ENCODE measurements at regions not wholly inside any gene's neighbourhood (a gene's known extent, or its start where the extent isn't known, plus 50 kb on each side); places are given as distances from the start of the nearest gene placed in this dataset.

DNA sequence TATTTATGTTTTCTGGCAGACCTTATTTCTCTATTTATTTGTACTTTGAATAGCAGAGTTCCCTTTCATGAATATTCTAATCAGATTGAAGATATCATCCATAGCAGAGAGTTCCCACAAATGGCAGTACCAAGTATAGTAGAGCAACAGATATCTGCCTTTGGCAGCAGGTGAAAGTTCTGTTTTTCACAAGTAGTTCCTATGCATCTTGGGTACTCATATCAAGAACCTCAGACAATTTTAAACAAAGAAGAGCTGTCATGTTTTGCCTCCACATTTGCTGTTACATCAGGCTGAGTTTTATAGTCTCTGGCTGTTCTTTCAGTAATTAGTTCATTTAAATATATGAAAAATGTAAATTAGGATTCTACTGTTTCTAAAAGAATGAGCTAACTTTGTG is 252.0 kb downstream of the KCNC2 start:
- Histone ChIP-seq H2BK12ac (ENCODE audit: low read length) (no peak overlapping the region), H3K9ac (ENCODE audit: low read depth, low read length, poor library complexity) (no peak overlapping the region), H4K8ac (ENCODE audit: low read depth, low read length) (no peak overlapping the region), H3K27me3 (ENCODE audit: control insufficient read depth in 3 of 3, insufficient read depth in 3 of 3, low read depth in 1 of 3, low read length in 3 of 3) (no peaks in the 10 kb centered on the region), H3K4me1 (ENCODE audit: control insufficient read depth in 2 of 2, insufficient read depth in 1 of 2, low read depth in 1 of 2, low read length in 2 of 2) (no peaks in the 10 kb centered on the region), H3K79me1 (ENCODE audit: low read depth, low read length) (no peaks in the 10 kb centered on the region), H3K23ac (ENCODE audit: low read depth, low read length, poor library complexity) (no peak overlapping the region), H2BK5ac (ENCODE audit: low read length) (no peak overlapping the region), H2BK15ac (ENCODE audit: low read length) (no peak overlapping the region), H3K18ac (ENCODE audit: low read length) (no peak overlapping the region), H2AFZ (ENCODE audit: low read length) (no peak overlapping the region), H3K4me2 (ENCODE audit: insufficient read depth, low read length, poor library complexity, severe bottlenecking) (no peak overlapping the region), H3K14ac (ENCODE audit: low read length) (no peak overlapping the region), H3K9me3 (replicated peaks in 1 of 2; ENCODE audit: control insufficient read depth in 2 of 2, insufficient read depth in 1 of 2, low read depth in 1 of 2, low read length in 2 of 2) (peaks cover 0 to 4% of the 10 kb centered on the region in 2 donors), H2BK120ac (ENCODE audit: low read depth, low read length) (no peak overlapping the region), H4K91ac (ENCODE audit: low read depth, low read length, poor library complexity) (no peak overlapping the region), H3K27ac (replicated peaks; ENCODE audit: low read length) (no peak overlapping the region), H3K4ac (ENCODE audit: low read length) (no peak overlapping the region), H3K4me3 (ENCODE audit: low read length in 2 of 2) (no peak overlapping the region), H3K36me3 (replicated peaks in 1 of 2; ENCODE audit: control insufficient read depth in 2 of 2, insufficient read depth in 2 of 2, low read length in 2 of 2) (no peaks in the 10 kb centered on the region), H2AK5ac (ENCODE audit: low read depth, low read length) (no peak overlapping the region)
- DNase-seq (ENCODE audit: low spot score), result no peak

- Histone ChIP-seq H2BK12ac (ENCODE audit: low read length) (no peak overlapping the region), H3K4me2 (ENCODE audit: insufficient read depth, low read length, poor library complexity, severe bottlenecking) (no peak overlapping the region), H3K36me3 (replicated peaks in 1 of 2; ENCODE audit: control insufficient read depth in 2 of 2, insufficient read depth in 2 of 2, low read length in 2 of 2) (no peaks in the 10 kb centered on the region), H2BK15ac (ENCODE audit: low read length) (no peak overlapping the region), H2BK120ac (ENCODE audit: low read depth, low read length) (no peak overlapping the region), H3K18ac (ENCODE audit: low read length) (no peak overlapping the region), H3K9me3 (replicated peaks in 1 of 2; ENCODE audit: control insufficient read depth in 2 of 2, insufficient read depth in 1 of 2, low read depth in 1 of 2, low read length in 2 of 2) (peaks cover 0 to 4% of the 10 kb centered on the region in 2 donors), H2AK5ac (ENCODE audit: low read depth, low read length) (no peak overlapping the region), H3K79me1 (ENCODE audit: low read depth, low read length) (no peaks in the 10 kb centered on the region), H3K4ac (ENCODE audit: low read length) (no peak overlapping the region), H3K4me3 (ENCODE audit: low read length in 2 of 2) (no peak overlapping the region), H3K14ac (ENCODE audit: low read length) (no peak overlapping the region), H3K4me1 (ENCODE audit: control insufficient read depth in 2 of 2, insufficient read depth in 1 of 2, low read depth in 1 of 2, low read length in 2 of 2) (no peaks in the 10 kb centered on the region), H3K9ac (ENCODE audit: low read depth, low read length, poor library complexity) (no peak overlapping the region), H3K27ac (replicated peaks; ENCODE audit: low read length) (no peak overlapping the region), H2AFZ (ENCODE audit: low read length) (peak overlapping the region; percentile 60), H3K23ac (ENCODE audit: low read depth, low read length, poor library complexity) (no peak overlapping the region), H2BK5ac (ENCODE audit: low read length) (no peak overlapping the region), H4K8ac (ENCODE audit: low read depth, low read length) (no peak overlapping the region), H3K27me3 (ENCODE audit: control insufficient read depth in 3 of 3, insufficient read depth in 3 of 3, low read depth in 1 of 3, low read length in 3 of 3) (no peaks in the 10 kb centered on the region), H4K91ac (ENCODE audit: low read depth, low read length, poor library complexity) (no peak overlapping the region)
- no CpG with 5 or more reads among the region's 2 CpGs for WGBS, 2 donors (ENCODE audit: extremely low coverage in 2 of 2, insufficient read length in 2 of 2, insufficient replicate concordance in 1 of 2)
- no peak for DNase-seq (ENCODE audit: low spot score)
Measured at GRCh38 chr12:74959657-74960056, 250.0 kb downstream of the KCNC2 start.

DNA sequence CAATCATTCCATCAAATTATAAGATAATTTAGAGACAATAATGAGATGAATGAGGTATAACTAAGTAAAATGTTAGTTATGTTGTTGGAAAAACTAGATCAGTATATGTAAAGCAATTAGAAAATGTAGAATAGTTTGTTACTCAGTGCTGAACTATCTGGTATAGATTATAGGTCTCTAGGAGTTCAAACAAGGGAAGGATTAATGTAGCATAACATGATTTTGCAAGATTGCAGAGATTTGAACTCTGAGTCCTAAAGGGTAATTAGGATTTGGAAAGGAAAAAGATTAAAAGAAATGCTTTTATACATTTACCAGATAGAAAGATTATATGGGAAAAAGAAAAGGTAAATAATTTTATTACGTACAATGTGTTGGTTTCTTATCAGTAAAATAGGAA is 246.3 kb downstream of the KCNC2 start:
- H3K18ac ChIP-seq (ENCODE audit: low read length), result no peak overlapping the region
- no peaks in the 10 kb centered on the region for H3K79me1 ChIP-seq (ENCODE audit: low read depth, low read length)
- DNase-seq (ENCODE audit: low spot score), result no peak
- no peak overlapping the region for H2AFZ ChIP-seq (ENCODE audit: low read length)
- no peak overlapping the region for H2AK5ac ChIP-seq (ENCODE audit: low read depth, low read length)
- H3K4me1 ChIP-seq (ENCODE audit: control insufficient read depth in 2 of 2, insufficient read depth in 1 of 2, low read depth in 1 of 2, low read length in 2 of 2), result no peaks in the 10 kb centered on the region
- no peak overlapping the region for H3K23ac ChIP-seq (ENCODE audit: low read depth, low read length, poor library complexity)
- no peak overlapping the region for H2BK5ac ChIP-seq (ENCODE audit: low read length)
- H4K8ac ChIP-seq (ENCODE audit: low read depth, low read length), result no peak overlapping the region
- H3K27me3 ChIP-seq (ENCODE audit: control insufficient read depth in 3 of 3, insufficient read depth in 3 of 3, low read depth in 1 of 3, low read length in 3 of 3), result no peaks in the 10 kb centered on the region
- no peak overlapping the region for H4K91ac ChIP-seq (ENCODE audit: low read depth, low read length, poor library complexity)
- no peak overlapping the region for H3K4ac ChIP-seq (ENCODE audit: low read length)
- no peak overlapping the region for H3K9ac ChIP-seq (ENCODE audit: low read depth, low read length, poor library complexity)
- WGBS, 2 donors (ENCODE audit: extremely low coverage in 2 of 2, insufficient read length in 2 of 2, insufficient replicate concordance in 1 of 2), result 100% methylated on average over 1 of the region's 1 CpG; no CpG with 5 or more reads in 1 of the 2 donors
- H3K14ac ChIP-seq (ENCODE audit: low read length), result no peak overlapping the region
- no peaks in the 10 kb centered on the region for H3K9me3 ChIP-seq (replicated peaks in 1 of 2; ENCODE audit: control insufficient read depth in 2 of 2, insufficient read depth in 1 of 2, low read depth in 1 of 2, low read length in 2 of 2)
- H3K4me2 ChIP-seq (ENCODE audit: insufficient read depth, low read length, poor library complexity, severe bottlenecking), result no peak overlapping the region
- no peak overlapping the region for H3K4me3 ChIP-seq (ENCODE audit: low read length in 2 of 2)
- no peak overlapping the region for H2BK12ac ChIP-seq (ENCODE audit: low read length)
- no peak overlapping the region for H3K27ac ChIP-seq (replicated peaks; ENCODE audit: low read length)
- H2BK15ac ChIP-seq (ENCODE audit: low read length), result no peak overlapping the region
- no peaks in the 10 kb centered on the region for H3K36me3 ChIP-seq (replicated peaks in 1 of 2; ENCODE audit: control insufficient read depth in 2 of 2, insufficient read depth in 2 of 2, low read length in 2 of 2)
- no peak overlapping the region for H2BK120ac ChIP-seq (ENCODE audit: low read depth, low read length)

DNA sequence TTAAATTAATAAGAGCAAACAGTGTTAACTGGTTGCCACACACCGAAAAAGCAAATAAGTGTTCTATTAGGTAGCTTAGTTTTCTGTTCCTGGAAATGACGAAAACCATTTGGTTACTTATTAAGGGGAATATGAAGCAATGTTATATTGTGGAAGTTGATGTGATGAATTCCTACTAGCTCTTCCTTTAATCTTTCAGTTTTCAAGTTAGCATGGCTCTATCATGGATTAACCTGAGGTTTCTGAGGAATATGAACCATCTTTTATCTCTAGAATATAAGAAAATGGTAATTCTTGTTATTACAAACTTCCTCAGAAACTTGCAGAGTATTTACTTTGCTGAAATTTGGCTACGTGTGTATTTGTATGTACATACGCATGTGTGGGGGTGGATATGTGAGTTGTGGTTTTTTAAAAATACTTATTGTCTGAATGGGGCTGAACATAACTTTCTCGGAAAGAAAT is 245.7 kb downstream of the KCNC2 start:
- no peaks in the 10 kb centered on the region for H3K27me3 ChIP-seq (ENCODE audit: control insufficient read depth in 3 of 3, insufficient read depth in 3 of 3, low read depth in 1 of 3, low read length in 3 of 3)
- WGBS, 2 donors (ENCODE audit: extremely low coverage in 2 of 2, insufficient read length in 2 of 2, insufficient replicate concordance in 1 of 2), result 100% methylated on average over 1 of the region's 5 CpGs; no CpG with 5 or more reads in 1 of the 2 donors
- H2BK120ac ChIP-seq (ENCODE audit: low read depth, low read length), result no peak overlapping the region
- no peak overlapping the region for H2AFZ ChIP-seq (ENCODE audit: low read length)
- no peak overlapping the region for H2AK5ac ChIP-seq (ENCODE audit: low read depth, low read length)
- H3K36me3 ChIP-seq (replicated peaks in 1 of 2; ENCODE audit: control insufficient read depth in 2 of 2, insufficient read depth in 2 of 2, low read length in 2 of 2), result no peaks in the 10 kb centered on the region
- H3K79me1 ChIP-seq (ENCODE audit: low read depth, low read length), result no peaks in the 10 kb centered on the region
- no peak overlapping the region for H3K23ac ChIP-seq (ENCODE audit: low read depth, low read length, poor library complexity)
- no peak overlapping the region for H3K27ac ChIP-seq (replicated peaks; ENCODE audit: low read length)
- no peak overlapping the region for H4K91ac ChIP-seq (ENCODE audit: low read depth, low read length, poor library complexity)
- H2BK12ac ChIP-seq (ENCODE audit: low read length), result no peak overlapping the region
- H3K18ac ChIP-seq (ENCODE audit: low read length), result no peak overlapping the region
- H3K4me1 ChIP-seq (ENCODE audit: control insufficient read depth in 2 of 2, insufficient read depth in 1 of 2, low read depth in 1 of 2, low read length in 2 of 2), result no peaks in the 10 kb centered on the region
- DNase-seq (ENCODE audit: low spot score), result no peak
- no peak overlapping the region for H3K4ac ChIP-seq (ENCODE audit: low read length)
- H2BK5ac ChIP-seq (ENCODE audit: low read length), result no peak overlapping the region
- no peak overlapping the region for H3K4me3 ChIP-seq (ENCODE audit: low read length in 2 of 2)
- no peak overlapping the region for H2BK15ac ChIP-seq (ENCODE audit: low read length)
- H3K9ac ChIP-seq (ENCODE audit: low read depth, low read length, poor library complexity), result no peak overlapping the region
- H3K4me2 ChIP-seq (ENCODE audit: insufficient read depth, low read length, poor library complexity, severe bottlenecking), result no peak overlapping the region
- no peaks in the 10 kb centered on the region for H3K9me3 ChIP-seq (replicated peaks in 1 of 2; ENCODE audit: control insufficient read depth in 2 of 2, insufficient read depth in 1 of 2, low read depth in 1 of 2, low read length in 2 of 2)
- H4K8ac ChIP-seq (ENCODE audit: low read depth, low read length), result no peak overlapping the region
- no peak overlapping the region for H3K14ac ChIP-seq (ENCODE audit: low read length)
